Esophagus squamous epithelium (tissue), 4 donors: ENCODE measurements at regions not wholly inside any gene's neighbourhood (a gene's known extent, or its start where the extent isn't known, plus 50 kb on each side); places are given as distances from the start of the nearest gene placed in this dataset.

ENCODE experiments used
- CTCF ChIP-seq, 6 experiments: fragments of 450-650 bp in 4 of 6; fragments of 200-600 bp in 2 of 6; sonication (generic) in 2 of 6; IDR thresholded peaks; one replicate each; pipeline ENCODE4 v1.5.1; 2016 to 2019; ENCODE audit warnings: antibody characterized with exemption in 6 of 6, mild to moderate bottlenecking in 4 of 6, moderate library complexity in 4 of 6
- POLR2A ChIP-seq, 4 donors: fragments of 450-650 bp; IDR thresholded peaks; one replicate each; pipeline ENCODE4 v1.6.1; 2017; ENCODE audit warnings: antibody characterized with exemption in 4 of 4, mild to moderate bottlenecking in 4 of 4, moderate library complexity in 3 of 4

DNA sequence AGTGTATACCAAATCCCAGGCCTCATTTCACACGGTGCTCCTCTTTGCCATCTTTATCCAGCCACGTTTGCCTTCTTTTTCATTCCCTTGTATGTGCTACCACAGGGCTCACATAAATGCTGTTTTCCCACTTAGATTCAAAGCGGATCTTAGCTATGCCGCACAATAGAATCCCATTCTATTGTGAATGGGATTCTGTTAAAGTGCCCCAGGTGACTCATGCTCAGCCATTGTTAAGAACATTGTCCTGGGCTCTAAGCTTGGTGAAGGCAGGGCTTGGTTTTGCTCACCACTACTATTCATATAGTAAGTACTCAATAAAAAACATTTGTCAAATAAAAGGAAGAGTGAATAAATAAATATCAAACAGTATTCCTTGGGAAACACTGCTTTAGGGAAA, 72.3 kb upstream of the PHYHIPL start:
- TF ChIP-seq CTCF (IDR thresholded peaks at IDR 0.05): no peak
- TF ChIP-seq POLR2A (IDR thresholded peaks at IDR 0.05): no peak
